H1 (cell line): ENCODE measurements at regions not wholly inside any gene's neighbourhood (a gene's known extent, or its start where the extent isn't known, plus 50 kb on each side); places are given as distances from the start of the nearest gene placed in this dataset.

Experiments used
- CTCF ChIA-PET: fragments of 300-600 bp; sonication (Branson Sonifier 250); formaldehyde crosslinking; loops from one replicate; lab custom pipeline; 2021; ENCODE audit not compliant: partially characterized antibody; lab: Charles Lee
- POLR2A ChIA-PET: fragments of 300-600 bp; sonication (Branson Sonifier 250); formaldehyde crosslinking; loops from one replicate; lab custom pipeline; 2021; ENCODE audit warnings: inconsistent platforms; ENCODE audit not compliant: partially characterized antibody; lab: Charles Lee
- DNase-seq, 2 experiments: peaks; one replicate each; pipeline versions ENCODE4 v3.0.0 to v3.0.0-alpha.2; 2010 to 2022; ENCODE audit warnings: low spot score in 2 of 2, low read depth in 1 of 2, mixed read lengths in 1 of 2
- FAIRE-seq: peaks from 2 replicates; lab custom pipeline; 2011; peaks lifted over from hg19 to GRCh38; lab: Jason Lieb, UNC
- H2AFZ ChIP-seq: 2 replicates; pipeline ENCODE4 v1.8.1; 2012; ENCODE audit warnings: low read length, inconsistent platforms
- H2AK5ac ChIP-seq: 2 replicates; pipeline ENCODE4 v1.6.1; 2013; ENCODE audit warnings: low read depth, low read length
- H2BK120ac ChIP-seq: replicated peaks from 2 replicates; pipeline ENCODE3; 2013; ENCODE audit warnings: low read depth, low read length, inconsistent platforms
- H2BK12ac ChIP-seq: 2 replicates; pipeline ENCODE4 v1.6.1; 2013; ENCODE audit warnings: low read depth, low read length
- H2BK15ac ChIP-seq: 2 replicates; pipeline ENCODE4 v1.6.1; 2013; ENCODE audit warnings: low read length
- H2BK20ac ChIP-seq: 2 replicates; pipeline ENCODE4 v1.6.1; 2013; ENCODE audit warnings: low read length
- H2BK5ac ChIP-seq: 2 replicates; pipeline ENCODE4 v1.6.1; 2013; ENCODE audit warnings: low read depth, low read length
- H3K14ac ChIP-seq: 2 replicates; pipeline ENCODE4 v1.6.1; 2013; ENCODE audit warnings: inconsistent platforms; ENCODE audit not compliant: insufficient read length
- H3K18ac ChIP-seq: 2 replicates; pipeline ENCODE4 v1.6.1; 2013; ENCODE audit warnings: low read length; ENCODE audit errors: extremely low read depth
- H3K23ac ChIP-seq: 2 replicates; pipeline ENCODE4 v1.6.1; 2013; ENCODE audit warnings: inconsistent platforms; ENCODE audit not compliant: insufficient read length
- H3K23me2 ChIP-seq: 2 replicates; pipeline ENCODE4 v1.6.1; 2013; ENCODE audit warnings: low read depth, low read length
- H3K27ac ChIP-seq: 2 replicates; pipeline ENCODE4 v1.6.1; 2011; ENCODE audit warnings: low read depth, low read length, inconsistent platforms
- H3K27me3 ChIP-seq, 4 experiments: replicated peaks in 1 of 4; 1 replicate in 1 of 4; 2 replicates in 3 of 4; pipeline versions ENCODE4 v1.6.1 to v1.8.1; 2011 to 2013; ENCODE audit warnings: low read length in 3 of 4, mild to moderate bottlenecking in 3 of 4, inconsistent platforms in 2 of 4, mixed read lengths in 2 of 4, moderate library complexity in 1 of 4; ENCODE audit not compliant: control insufficient read depth in 3 of 4, insufficient read depth in 3 of 4; ENCODE audit errors: extremely low read depth in 1 of 4
- H3K36me3 ChIP-seq, 4 experiments: 2 replicates each; pipeline versions ENCODE4 v1.6.1 to v1.8.1; 2011 to 2013; ENCODE audit warnings: mild to moderate bottlenecking in 4 of 4, low read length in 3 of 4, moderate library complexity in 2 of 4, control low read depth in 1 of 4, inconsistent platforms in 1 of 4; ENCODE audit not compliant: insufficient read depth in 4 of 4, control insufficient read depth in 2 of 4
- H3K4ac ChIP-seq: replicated peaks from 2 replicates; pipeline ENCODE3; 2013; ENCODE audit warnings: low read length, low read depth, mixed read lengths, inconsistent platforms; ENCODE audit not compliant: insufficient read length
- H3K4me1 ChIP-seq, 4 experiments: replicated peaks in 1 of 4; 1 replicate in 1 of 4; 2 replicates in 3 of 4; pipeline versions ENCODE4 v1.6.1 to v1.8.1; 2011 to 2013; ENCODE audit warnings: low read length in 3 of 4, inconsistent platforms in 2 of 4, mixed read lengths in 1 of 4; ENCODE audit not compliant: insufficient read depth in 4 of 4, control insufficient read depth in 3 of 4
- H3K4me2 ChIP-seq, 2 experiments: 2 replicates each; pipeline versions ENCODE4 v1.6.1 to v1.8.1; 2011 to 2013; ENCODE audit warnings: low read depth in 2 of 2, low read length in 2 of 2, control low read depth in 1 of 2, inconsistent platforms in 1 of 2, mild to moderate bottlenecking in 1 of 2; ENCODE audit not compliant: insufficient read depth in 1 of 2
- H3K4me3 ChIP-seq, 4 experiments: fragments of 200-600, 300-600 bp in 1 of 4; sonication (generic), shearing (Covaris generic), sonication (Bioruptor Twin) in 1 of 4; 2 replicates each; pipeline versions ENCODE4 v1.5.1 to v1.8.1; 2011 to 2016; ENCODE audit warnings: low read length in 4 of 4, low read depth in 3 of 4, control low read depth in 2 of 4, inconsistent platforms in 2 of 4, mild to moderate bottlenecking in 2 of 4, mixed read lengths in 1 of 4, moderate library complexity in 1 of 4; ENCODE audit not compliant: insufficient read depth in 2 of 4; ENCODE audit errors: extremely low read depth in 1 of 4
- H3K56ac ChIP-seq: replicated peaks from 2 replicates; pipeline ENCODE3; 2013; ENCODE audit warnings: low read depth, mild to moderate bottlenecking, mixed read lengths, low read length, inconsistent platforms; ENCODE audit not compliant: insufficient read length
- H3K79me1 ChIP-seq: 2 replicates; pipeline ENCODE4 v1.6.1; 2013; ENCODE audit warnings: low read depth, low read length, control low read depth
- H3K79me2 ChIP-seq, 2 experiments: 2 replicates each; pipeline versions ENCODE4 v1.6.1 to v1.8.1; 2012 to 2013; ENCODE audit warnings: low read length in 2 of 2, mild to moderate bottlenecking in 2 of 2, inconsistent platforms in 1 of 2; ENCODE audit not compliant: insufficient read depth in 2 of 2, control insufficient read depth in 1 of 2
- H3K9ac ChIP-seq, 4 experiments: replicated peaks in 1 of 4; 1 replicate in 1 of 4; 2 replicates in 3 of 4; pipeline versions ENCODE4 v1.6.1 to v1.8.1; 2011 to 2013; ENCODE audit warnings: low read depth in 3 of 4, low read length in 3 of 4, control low read depth in 2 of 4, mild to moderate bottlenecking in 2 of 4, moderate library complexity in 2 of 4, inconsistent platforms in 1 of 4; ENCODE audit errors: extremely low read depth in 1 of 4
- H3K9me3 ChIP-seq, 2 experiments: 2 replicates each; pipeline versions ENCODE4 v1.6.1 to v1.8.1; 2012 to 2013; ENCODE audit warnings: mild to moderate bottlenecking in 2 of 2, moderate library complexity in 2 of 2, control low read depth in 1 of 2, inconsistent platforms in 1 of 2, low read depth in 1 of 2, low read length in 1 of 2, mixed read lengths in 1 of 2; ENCODE audit not compliant: insufficient read depth in 2 of 2
- H4K20me1 ChIP-seq, 2 experiments: replicated peaks in 1 of 2; 2 replicates each; pipeline versions ENCODE3 to v1.8.1; 2011 to 2013; ENCODE audit warnings: inconsistent platforms in 2 of 2, low read length in 2 of 2, mild to moderate bottlenecking in 1 of 2; ENCODE audit not compliant: insufficient read depth in 2 of 2, control insufficient read depth in 1 of 2
- H4K5ac ChIP-seq: 2 replicates; pipeline ENCODE4 v1.6.1; 2013; ENCODE audit warnings: low read length, low read depth, mixed read lengths, inconsistent platforms; ENCODE audit not compliant: insufficient read length
- H4K8ac ChIP-seq: 2 replicates; pipeline ENCODE4 v1.8.0; 2013; ENCODE audit warnings: mild to moderate bottlenecking, moderate library complexity, low read length, inconsistent platforms; ENCODE audit not compliant: insufficient read depth; ENCODE audit errors: extremely low read depth
- H4K91ac ChIP-seq: replicated peaks from 2 replicates; pipeline ENCODE3; 2013; ENCODE audit warnings: low read length, mixed read lengths, inconsistent platforms; ENCODE audit not compliant: insufficient read length
- KDM4A ChIP-seq: IDR thresholded peaks from one replicate; pipeline ENCODE4 v1.7.1; 2012; ENCODE audit warnings: low read depth, mild to moderate bottlenecking, moderate library complexity, low read length, inconsistent platforms; ENCODE audit not compliant: severe bottlenecking
- POLR2AphosphoS5 ChIP-seq: IDR thresholded peaks from 2 replicates; pipeline ENCODE4 v1.6.1; 2011; ENCODE audit warnings: low read depth, low read length
- SAP30 ChIP-seq: fragments of 300-600 bp; sonication (generic); IDR thresholded peaks from 2 replicates; pipeline ENCODE4 v1.7.1; 2012; ENCODE audit warnings: low read length, moderate library complexity, mild to moderate bottlenecking, inconsistent platforms; ENCODE audit not compliant: insufficient read depth, insufficient replicate concordance

GRCh38 chr1:185495007-185495406 is 178.0 kb upstream of the IVNS1ABP start:
- no peaks in the 10 kb centered on the region for H3K23me2 ChIP-seq
- H2BK12ac ChIP-seq, result no peak overlapping the region
- no peak overlapping the region for H3K18ac ChIP-seq
- no peak overlapping the region for H2BK20ac ChIP-seq
- H2BK120ac ChIP-seq, result no peak overlapping the region
- H2AFZ ChIP-seq, result no peak overlapping the region
- H3K27ac ChIP-seq, result no peak overlapping the region
- H3K4me2 ChIP-seq, result no peak overlapping the region
- no peak overlapping the region for H4K8ac ChIP-seq
- no peak overlapping the region for H3K4ac ChIP-seq
- no peak overlapping the region for H3K14ac ChIP-seq
- no peaks in the 10 kb centered on the region for H3K79me2 ChIP-seq
- no peak overlapping the region for H3K56ac ChIP-seq
- no peaks in the 10 kb centered on the region for H3K9me3 ChIP-seq
- ChIA-PET CTCF (interaction anchor here (1.0 to 1.5 kb wide), 5 partner anchors 8 to 932 kb away, joined by 3 to 5 read pairs (median 4); no protein-coding TSS in a partner anchor), POLR2A (no interaction called here)
- H3K23ac ChIP-seq, result no peak overlapping the region
- H3K79me1 ChIP-seq, result no peaks in the 10 kb centered on the region
- FAIRE-seq (no peak), DNase-seq (no peak)
- H3K4me1 ChIP-seq, result no peaks in the 10 kb centered on the region
- no peak overlapping the region for H4K5ac ChIP-seq
- H3K36me3 ChIP-seq, result no peaks in the 10 kb centered on the region
- H3K9ac ChIP-seq, result no peak overlapping the region
- H4K91ac ChIP-seq, result no peak overlapping the region
- H3K4me3 ChIP-seq, result no peak overlapping the region
- H2BK15ac ChIP-seq, result no peak overlapping the region
- H4K20me1 ChIP-seq, result no peaks in the 10 kb centered on the region
- H2AK5ac ChIP-seq, result no peak overlapping the region
- H2BK5ac ChIP-seq, result no peak overlapping the region
- TF ChIP-seq KDM4A (no peak), SAP30 (no peak), POLR2AphosphoS5 (no peak)
- TF ChIP-seq, all 59 proteins: peak for 0
- no peaks in the 10 kb centered on the region for H3K27me3 ChIP-seq
